ENCODE measurements at regions not wholly inside any gene's neighbourhood (a gene's known extent, or its start where the extent isn't known, plus 50 kb on each side); places are given as distances from the start of the nearest gene placed in this dataset.

DNA sequence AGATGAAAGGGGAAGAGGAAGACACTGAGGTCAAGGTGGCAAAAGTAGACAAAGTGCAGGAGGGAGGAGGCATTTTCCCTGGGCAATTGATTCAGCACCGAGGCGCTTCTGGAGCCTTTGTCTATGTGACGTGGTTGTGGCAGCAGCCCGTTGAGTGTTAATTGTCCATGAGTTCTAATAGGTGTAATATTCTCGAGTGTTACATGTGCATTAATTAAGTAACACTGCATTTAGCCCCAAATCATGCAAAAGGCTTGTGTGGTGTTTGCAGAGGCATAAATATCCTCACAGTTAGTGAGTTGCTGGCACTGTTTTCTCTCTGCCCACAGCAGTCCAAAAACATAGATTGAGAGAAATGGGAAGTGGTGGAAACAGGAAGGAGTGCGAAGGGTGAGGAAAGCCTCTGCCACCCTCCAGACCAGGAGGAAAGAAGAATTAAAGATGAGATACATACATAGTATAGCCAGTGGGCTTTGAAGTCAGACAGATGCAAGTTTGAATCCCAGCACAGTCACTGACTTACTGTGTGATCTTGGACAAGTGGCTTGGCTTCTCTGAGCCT, 361.2 kb downstream of the MN1 start:
- intact Hi-C loops (cut with DNase I) = no loop called here
- Histone ChIP-seq H3K9me3 (no peaks in the 10 kb centered on the region), H3K4me1 (replicated peaks) (no peaks in the 10 kb centered on the region), H3K36me3 (no peaks in the 10 kb centered on the region), H3K4me3 (no peak overlapping the region), H3K27ac (no peak overlapping the region), H3K27me3 (replicated peaks; ENCODE audit: insufficient read depth) (no peaks in the 10 kb centered on the region)
- no peak for DNase-seq (ENCODE audit: low spot score)
- 70% methylated on average over 6 of the region's 6 CpGs for WGBS
- TF ChIP-seq POLR2A (IDR thresholded peaks at IDR 0.05) (no peak), POLR2AphosphoS5 (IDR thresholded peaks at IDR 0.05) (no peak)
- TF ChIP-seq, protein P1, sequence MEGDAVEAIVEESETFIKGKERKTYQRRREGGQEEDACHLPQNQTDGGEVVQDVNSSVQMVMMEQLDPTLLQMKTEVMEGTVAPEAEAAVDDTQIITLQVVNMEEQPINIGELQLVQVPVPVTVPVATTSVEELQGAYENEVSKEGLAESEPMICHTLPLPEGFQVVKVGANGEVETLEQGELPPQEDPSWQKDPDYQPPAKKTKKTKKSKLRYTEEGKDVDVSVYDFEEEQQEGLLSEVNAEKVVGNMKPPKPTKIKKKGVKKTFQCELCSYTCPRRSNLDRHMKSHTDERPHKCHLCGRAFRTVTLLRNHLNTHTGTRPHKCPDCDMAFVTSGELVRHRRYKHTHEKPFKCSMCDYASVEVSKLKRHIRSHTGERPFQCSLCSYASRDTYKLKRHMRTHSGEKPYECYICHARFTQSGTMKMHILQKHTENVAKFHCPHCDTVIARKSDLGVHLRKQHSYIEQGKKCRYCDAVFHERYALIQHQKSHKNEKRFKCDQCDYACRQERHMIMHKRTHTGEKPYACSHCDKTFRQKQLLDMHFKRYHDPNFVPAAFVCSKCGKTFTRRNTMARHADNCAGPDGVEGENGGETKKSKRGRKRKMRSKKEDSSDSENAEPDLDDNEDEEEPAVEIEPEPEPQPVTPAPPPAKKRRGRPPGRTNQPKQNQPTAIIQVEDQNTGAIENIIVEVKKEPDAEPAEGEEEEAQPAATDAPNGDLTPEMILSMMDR (IDR thresholded peaks at IDR 0.05) = no peak

DNA sequence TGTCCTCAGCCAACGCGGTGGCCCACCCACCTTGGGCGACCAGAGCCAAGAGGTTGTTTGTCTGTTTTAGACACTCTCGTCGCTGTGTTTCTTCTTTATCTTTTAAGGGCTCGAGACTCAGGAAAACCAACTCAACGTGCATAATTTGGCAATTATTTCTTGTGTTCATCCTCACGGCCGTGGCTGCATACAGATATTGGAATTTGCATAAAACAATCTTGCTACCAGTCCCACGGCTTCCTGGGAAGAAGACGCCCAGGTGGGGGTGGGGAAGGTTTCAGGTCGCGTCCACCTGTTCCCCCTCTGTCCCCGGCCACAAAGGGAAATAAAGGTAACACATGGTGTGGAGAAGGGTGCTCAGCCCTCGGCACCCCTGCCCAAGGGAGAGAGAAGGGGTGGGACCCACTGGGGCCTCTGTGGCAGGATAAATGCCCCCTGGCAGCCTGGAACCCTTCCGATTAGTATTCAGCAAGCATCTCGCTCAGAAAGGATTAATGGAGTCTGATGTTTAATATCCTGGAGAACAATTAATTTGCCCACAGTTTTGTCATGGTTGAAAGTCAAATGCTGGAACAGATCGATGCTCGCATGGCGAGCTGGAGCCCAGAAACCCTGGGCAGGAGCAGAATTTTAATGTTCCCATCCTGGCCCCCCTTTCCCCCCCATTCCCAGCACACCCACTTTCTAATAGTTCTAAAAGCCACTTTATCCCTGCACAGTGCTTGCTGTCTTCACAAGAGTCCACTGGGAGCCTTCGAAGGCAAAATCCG, 359.7 kb downstream of the MN1 start:
- no peaks in the 10 kb centered on the region for H3K36me3 ChIP-seq
- no peaks in the 10 kb centered on the region for H3K9me3 ChIP-seq
- TF ChIP-seq, protein P1 (IDR thresholded peaks at IDR 0.05) = no peak
- TF ChIP-seq POLR2AphosphoS5 (IDR thresholded peaks at IDR 0.05) = no peak
- no peak for TF ChIP-seq POLR2A (IDR thresholded peaks at IDR 0.05)
- no peaks in the 10 kb centered on the region for H3K4me1 ChIP-seq (replicated peaks)
- H3K27ac ChIP-seq = no peak overlapping the region
- intact Hi-C loops (cut with DNase I) = no loop called here
- no peak overlapping the region for H3K4me3 ChIP-seq
- H3K27me3 ChIP-seq (replicated peaks; ENCODE audit: insufficient read depth) = no peaks in the 10 kb centered on the region
- DNase-seq (ENCODE audit: low spot score) = no peak
- WGBS = 70% methylated on average over 22 of the region's 22 CpGs

GRCh38 chr22:27443306-27443705, 358.2 kb downstream of the MN1 start:
- no peaks in the 10 kb centered on the region for H3K4me1 ChIP-seq (replicated peaks)
- H3K36me3 ChIP-seq = no peaks in the 10 kb centered on the region
- H3K4me3 ChIP-seq = no peak overlapping the region
- no peak for DNase-seq (ENCODE audit: low spot score)
- 71% methylated on average over 7 of the region's 7 CpGs for WGBS
- intact Hi-C loops (cut with DNase I) = no loop called here
- no peaks in the 10 kb centered on the region for H3K27me3 ChIP-seq (replicated peaks; ENCODE audit: insufficient read depth)
- H3K27ac ChIP-seq = no peak overlapping the region
- TF ChIP-seq, protein P1 (IDR thresholded peaks at IDR 0.05) = no peak
- TF ChIP-seq POLR2AphosphoS5 (IDR thresholded peaks at IDR 0.05) (no peak), POLR2A (IDR thresholded peaks at IDR 0.05) (no peak)
- no peaks in the 10 kb centered on the region for H3K9me3 ChIP-seq

DNA sequence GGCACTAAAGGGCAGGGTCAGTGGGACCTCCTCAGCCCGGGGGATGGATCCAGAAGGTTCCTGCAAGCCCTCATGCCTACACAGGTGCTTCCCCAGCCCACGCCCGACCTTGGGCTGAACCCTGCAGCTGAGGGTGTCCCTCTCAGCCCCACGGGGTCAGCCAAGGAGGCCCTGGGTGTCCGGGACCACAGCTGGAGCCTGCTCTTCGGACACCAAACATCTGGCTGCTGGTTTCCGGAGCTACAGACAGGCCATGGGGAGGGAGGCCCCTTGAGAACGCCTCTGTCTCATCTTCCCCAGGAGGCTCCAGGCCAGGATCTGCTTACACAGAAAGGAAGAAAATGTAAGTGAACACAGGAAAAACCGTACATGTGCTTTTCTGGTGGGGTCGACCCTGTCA, 355.7 kb downstream of the MN1 start:
- WGBS = 58% methylated on average over 10 of the region's 10 CpGs

More for the DNA sequence above, 355.7 kb downstream of the MN1 start:
- DNase-seq (ENCODE audit: low spot score) = no peak
- no peaks in the 10 kb centered on the region for H3K9me3 ChIP-seq
- H3K27ac ChIP-seq = no peak overlapping the region
- no peak overlapping the region for H3K4me3 ChIP-seq
- intact Hi-C loops (cut with DNase I) = no loop called here
- H3K36me3 ChIP-seq = no peaks in the 10 kb centered on the region
- H3K27me3 ChIP-seq (replicated peaks; ENCODE audit: insufficient read depth) = no peaks in the 10 kb centered on the region
- no peak for TF ChIP-seq POLR2AphosphoS5 (IDR thresholded peaks at IDR 0.05)
- TF ChIP-seq POLR2A (IDR thresholded peaks at IDR 0.05) = no peak
- TF ChIP-seq, protein P1 (IDR thresholded peaks at IDR 0.05) = no peak
- no peaks in the 10 kb centered on the region for H3K4me1 ChIP-seq (replicated peaks)

All from prostate gland (tissue), 2 donors.